OCI-LY3 (cell line): ENCODE measurements at regions not wholly inside any gene's neighbourhood (a gene's known extent, or its start where the extent isn't known, plus 50 kb on each side); places are given as distances from the start of the nearest gene placed in this dataset.

ENCODE experiments used
- H2AFZ ChIP-seq: fragments of 200-600, 300-600 bp; shearing (Covaris generic); 2 replicates; pipeline ENCODE4 v1.6.0; 2014; ENCODE audit warnings: antibody characterized with exemption, low read depth, low read length
- H3K27ac ChIP-seq: fragments of 200-600, 300-600 bp; sonication (generic); 2 replicates; pipeline ENCODE4 v1.5.1; 2014; ENCODE audit warnings: mild to moderate bottlenecking, low read length, moderate library complexity, mixed read lengths
- H3K27me3 ChIP-seq: fragments of 200-600, 300-600 bp; sonication (generic); 2 replicates; pipeline ENCODE4 v1.6.1; 2014; ENCODE audit warnings: low read depth, low read length, mixed read lengths
- H3K36me3 ChIP-seq: fragments of 200-600, 300-600 bp; sonication (generic); replicated peaks from 2 replicates; pipeline ENCODE3; 2014; ENCODE audit warnings: low read depth, low read length, mixed read lengths
- H3K4me1 ChIP-seq: fragments of 300-600, 200-600 bp; sonication (generic); 2 replicates; pipeline ENCODE4 v1.6.1; 2014; ENCODE audit warnings: low read length, mixed read lengths
- H3K4me2 ChIP-seq: fragments of 200-600, 300-600 bp; sonication (generic); 2 replicates; pipeline ENCODE4 v1.6.1; 2014; ENCODE audit warnings: low read length, mixed read lengths
- H3K4me3 ChIP-seq: fragments of 300-600, 200-600 bp; sonication (generic); 2 replicates; pipeline ENCODE4 v1.5.1; 2014; ENCODE audit warnings: antibody characterized with exemption, mild to moderate bottlenecking, low read length, moderate library complexity
- H3K79me2 ChIP-seq: fragments of 300-600, 200-600 bp; shearing (Covaris generic); 2 replicates; pipeline ENCODE4 v1.6.1; 2014; ENCODE audit warnings: mild to moderate bottlenecking, low read length, mixed read lengths
- H3K9ac ChIP-seq: fragments of 300-600, 200-600 bp; shearing (Covaris generic); 2 replicates; pipeline ENCODE4 v1.6.0; 2014; ENCODE audit warnings: mild to moderate bottlenecking, low read length, moderate library complexity
- H3K9me3 ChIP-seq: fragments of 200-600, 300-600 bp; shearing (Covaris generic); 2 replicates; pipeline ENCODE4 v1.6.1; 2014; ENCODE audit warnings: low read length, mixed read lengths; ENCODE audit not compliant: insufficient read depth
- H4K20me1 ChIP-seq: fragments of 200-600, 300-600 bp; sonication (generic); 2 replicates; pipeline ENCODE4 v1.6.1; 2016; ENCODE audit warnings: low read length, mixed read lengths; ENCODE audit not compliant: insufficient read depth
- EZH2phosphoT487 ChIP-seq: fragments of 200-600 bp; shearing (Covaris generic); IDR thresholded peaks from 2 replicates; pipeline ENCODE4 v1.6.1; 2018; ENCODE audit warnings: antibody characterized with exemption, mixed run types, low read depth
- TF ChIP-seq, protein P1 (sequence below): fragments of 200-600, 300-600 bp; sonication (generic); IDR thresholded peaks from 2 replicates; pipeline ENCODE4 v1.5.1; 2014; ENCODE audit warnings: antibody characterized with exemption, low read length, low read depth

GRCh38 chr4:16329797-16330134 lies 103.5 kb upstream of the TAPT1 start:
- Histone ChIP-seq H3K79me2 (no peaks in the 10 kb centered on the region), H3K4me2 (no peak overlapping the region)
- TF ChIP-seq, protein P1, sequence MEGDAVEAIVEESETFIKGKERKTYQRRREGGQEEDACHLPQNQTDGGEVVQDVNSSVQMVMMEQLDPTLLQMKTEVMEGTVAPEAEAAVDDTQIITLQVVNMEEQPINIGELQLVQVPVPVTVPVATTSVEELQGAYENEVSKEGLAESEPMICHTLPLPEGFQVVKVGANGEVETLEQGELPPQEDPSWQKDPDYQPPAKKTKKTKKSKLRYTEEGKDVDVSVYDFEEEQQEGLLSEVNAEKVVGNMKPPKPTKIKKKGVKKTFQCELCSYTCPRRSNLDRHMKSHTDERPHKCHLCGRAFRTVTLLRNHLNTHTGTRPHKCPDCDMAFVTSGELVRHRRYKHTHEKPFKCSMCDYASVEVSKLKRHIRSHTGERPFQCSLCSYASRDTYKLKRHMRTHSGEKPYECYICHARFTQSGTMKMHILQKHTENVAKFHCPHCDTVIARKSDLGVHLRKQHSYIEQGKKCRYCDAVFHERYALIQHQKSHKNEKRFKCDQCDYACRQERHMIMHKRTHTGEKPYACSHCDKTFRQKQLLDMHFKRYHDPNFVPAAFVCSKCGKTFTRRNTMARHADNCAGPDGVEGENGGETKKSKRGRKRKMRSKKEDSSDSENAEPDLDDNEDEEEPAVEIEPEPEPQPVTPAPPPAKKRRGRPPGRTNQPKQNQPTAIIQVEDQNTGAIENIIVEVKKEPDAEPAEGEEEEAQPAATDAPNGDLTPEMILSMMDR: no peak
- no peak for TF ChIP-seq EZH2phosphoT487

GRCh38 chr4:16329125-16329796 lies 103.0 kb upstream of the TAPT1 start:
- Histone ChIP-seq H3K9ac (no peak overlapping the region), H3K4me1 (no peaks in the 10 kb centered on the region), H2AFZ (no peak overlapping the region), H3K9me3 (no peaks in the 10 kb centered on the region), H3K4me3 (no peak overlapping the region), H3K27ac (no peak overlapping the region), H3K27me3 (no peaks in the 10 kb centered on the region), H4K20me1 (no peaks in the 10 kb centered on the region), H3K79me2 (no peaks in the 10 kb centered on the region), H3K4me2 (no peak overlapping the region), H3K36me3 (no peaks in the 10 kb centered on the region)
- no peak for TF ChIP-seq EZH2phosphoT487
- TF ChIP-seq, protein P1: no peak

More at GRCh38 chr4:16329797-16330134, 103.5 kb upstream of the TAPT1 start:
- Histone ChIP-seq H3K27me3 (no peaks in the 10 kb centered on the region), H3K9me3 (no peaks in the 10 kb centered on the region), H2AFZ (no peak overlapping the region), H3K9ac (no peak overlapping the region), H3K27ac (no peak overlapping the region), H3K4me1 (no peaks in the 10 kb centered on the region), H3K4me3 (no peak overlapping the region), H4K20me1 (no peaks in the 10 kb centered on the region), H3K36me3 (no peaks in the 10 kb centered on the region)

DNA sequence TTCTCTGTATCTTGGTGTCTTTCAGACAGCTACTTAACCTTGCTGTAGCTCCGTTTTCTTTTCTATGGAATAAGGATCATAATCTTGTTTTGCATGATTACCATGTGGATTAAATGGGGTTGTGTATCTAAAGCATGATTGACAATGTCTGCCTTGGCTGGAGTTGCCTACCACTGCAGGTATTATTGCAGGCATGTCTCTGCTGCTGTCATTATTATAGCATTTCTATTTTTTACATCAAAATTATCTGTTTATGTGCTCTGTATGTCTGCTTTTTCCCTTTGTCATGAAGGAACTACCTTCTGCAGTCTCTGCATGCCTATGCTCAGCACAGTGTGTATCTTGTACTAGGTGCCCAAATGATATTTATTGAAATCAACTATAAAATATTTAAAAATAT lies 95.9 kb upstream of the TAPT1 start:
- Histone ChIP-seq H3K27me3 (no peaks in the 10 kb centered on the region), H3K4me2 (no peak overlapping the region), H3K9ac (no peak overlapping the region), H3K9me3 (no peaks in the 10 kb centered on the region), H3K4me1 (no peaks in the 10 kb centered on the region), H3K4me3 (no peak overlapping the region), H3K79me2 (no peaks in the 10 kb centered on the region), H3K27ac (no peak overlapping the region), H2AFZ (no peak overlapping the region), H4K20me1 (no peaks in the 10 kb centered on the region), H3K36me3 (no peaks in the 10 kb centered on the region)
- no peak for TF ChIP-seq EZH2phosphoT487
- TF ChIP-seq, protein P1: no peak

GRCh38 chr4:16315456-16315855 lies 89.2 kb upstream of the TAPT1 start:
- Histone ChIP-seq H3K4me1 (no peaks in the 10 kb centered on the region), H3K4me2 (no peak overlapping the region), H4K20me1 (no peaks in the 10 kb centered on the region), H3K79me2 (no peaks in the 10 kb centered on the region), H3K27ac (no peak overlapping the region), H2AFZ (no peak overlapping the region), H3K36me3 (no peaks in the 10 kb centered on the region), H3K9me3 (no peaks in the 10 kb centered on the region), H3K27me3 (no peaks in the 10 kb centered on the region), H3K4me3 (no peak overlapping the region), H3K9ac (no peak overlapping the region)
- no peak for TF ChIP-seq EZH2phosphoT487
- TF ChIP-seq, protein P1: no peak
